ENCODE measurements at regions not wholly inside any gene's neighbourhood (a gene's known extent, or its start where the extent isn't known, plus 50 kb on each side); places are given as distances from the start of the nearest gene placed in this dataset.

DNA sequence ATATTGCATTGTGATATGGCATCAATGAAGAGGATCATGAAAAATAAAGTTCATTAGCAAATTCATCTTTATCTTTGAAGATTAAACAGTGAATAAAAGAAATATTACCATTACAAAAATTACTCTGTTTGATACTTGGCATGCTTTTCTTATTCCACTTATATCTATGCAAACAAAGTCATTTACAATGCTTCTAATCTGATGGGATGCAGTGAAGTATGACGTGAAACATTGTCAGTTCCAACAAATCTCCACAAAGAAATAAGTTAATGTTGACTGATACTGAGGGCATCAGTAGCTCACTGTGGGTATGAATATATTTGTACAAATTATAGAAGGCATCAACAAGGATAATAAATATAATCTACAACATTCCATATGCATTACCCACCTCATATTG lies 672.8 kb upstream of the POT1 start:
- TF ChIP-seq ZFP30 (CRISPR knock-in tag; IDR thresholded peaks at IDR 0.05) (no peak), TOX (CRISPR knock-in tag; IDR thresholded peaks at IDR 0.05; ENCODE audit: borderline replicate concordance) (no peak), ISL1 (CRISPR knock-in tag; IDR thresholded peaks at IDR 0.05) (no peak), OSR1 (CRISPR knock-in tag; IDR thresholded peaks at IDR 0.05) (no peak), ZNF8 (CRISPR knock-in tag; IDR thresholded peaks at IDR 0.05) (no peak)
- TF ChIP-seq, protein P1, sequence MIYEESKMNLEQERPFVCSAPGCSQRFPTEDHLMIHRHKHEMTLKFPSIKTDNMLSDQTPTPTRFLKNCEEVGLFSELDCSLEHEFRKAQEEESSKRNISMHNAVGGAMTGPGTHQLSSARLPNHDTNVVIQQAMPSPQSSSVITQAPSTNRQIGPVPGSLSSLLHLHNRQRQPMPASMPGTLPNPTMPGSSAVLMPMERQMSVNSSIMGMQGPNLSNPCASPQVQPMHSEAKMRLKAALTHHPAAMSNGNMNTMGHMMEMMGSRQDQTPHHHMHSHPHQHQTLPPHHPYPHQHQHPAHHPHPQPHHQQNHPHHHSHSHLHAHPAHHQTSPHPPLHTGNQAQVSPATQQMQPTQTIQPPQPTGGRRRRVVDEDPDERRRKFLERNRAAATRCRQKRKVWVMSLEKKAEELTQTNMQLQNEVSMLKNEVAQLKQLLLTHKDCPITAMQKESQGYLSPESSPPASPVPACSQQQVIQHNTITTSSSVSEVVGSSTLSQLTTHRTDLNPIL (CRISPR knock-in tag; IDR thresholded peaks at IDR 0.05; ENCODE audit: low read depth) = no peak
